ENCODE measurements at regions not wholly inside any gene's neighbourhood (a gene's known extent, or its start where the extent isn't known, plus 50 kb on each side); places are given as distances from the start of the nearest gene placed in this dataset.

- peaks cover 0 to 2% of the 10 kb centered on the region in 2 donors for H3K27me3 Mint-ChIP-seq
- no peaks in the 10 kb centered on the region for H3K36me3 Mint-ChIP-seq
- no peaks in the 10 kb centered on the region for H3K27me3 ChIP-seq (ENCODE audit: insufficient read depth, low read length)
- H3K9me3 ChIP-seq (ENCODE audit: control insufficient read depth in 1 of 2, low read length in 2 of 2), result no peaks in the 10 kb centered on the region
- intact Hi-C loops (cut with micrococcal nuclease), result no loop called here
- no peak for DNase-seq
- ChIA-PET POLR2A (ENCODE audit: partially characterized antibody) (no interaction called here), CTCF (ENCODE audit: partially characterized antibody) (no interaction called here)
- H3K9me3 Mint-ChIP-seq, result peaks cover 0 to 3% (median 0%) of the 10 kb centered on the region in 8 donors
- no peak overlapping the region for H3K27ac Mint-ChIP-seq
- H3K36me3 ChIP-seq (ENCODE audit: insufficient read depth, low read length), result no peaks in the 10 kb centered on the region
- H3K27ac ChIP-seq (ENCODE audit: low read depth, low read length), result no peak overlapping the region
- H3K4me3 Mint-ChIP-seq, result no peak overlapping the region
- no peaks in the 10 kb centered on the region for H3K4me1 ChIP-seq (ENCODE audit: insufficient read depth, low read length)
- H3K4me1 Mint-ChIP-seq, result no peaks in the 10 kb centered on the region
- H3K4me3 ChIP-seq (ENCODE audit: low read length in 2 of 2), result no peak overlapping the region
Observed at GRCh38 chr10:94125856-94126255, 132.1 kb downstream of the PLCE1 start.

- H3K36me3 Mint-ChIP-seq, result no peaks in the 10 kb centered on the region
- no peaks in the 10 kb centered on the region for H3K4me1 Mint-ChIP-seq
- CTCF ChIA-PET (ENCODE audit: partially characterized antibody), result no interaction called here
- Histone ChIP-seq H3K27me3 (ENCODE audit: insufficient read depth, low read length) (no peaks in the 10 kb centered on the region), H3K9me3 (ENCODE audit: control insufficient read depth in 1 of 2, low read length in 2 of 2) (no peaks in the 10 kb centered on the region), H3K4me3 (ENCODE audit: low read length in 2 of 2) (no peak overlapping the region), H3K27ac (ENCODE audit: low read depth, low read length) (no peak overlapping the region), H3K4me1 (ENCODE audit: insufficient read depth, low read length) (no peaks in the 10 kb centered on the region), H3K36me3 (ENCODE audit: insufficient read depth, low read length) (no peaks in the 10 kb centered on the region)
- POLR2A ChIA-PET (ENCODE audit: partially characterized antibody), result no interaction called here
- intact Hi-C loops (cut with micrococcal nuclease), result no loop called here
- H3K9me3 Mint-ChIP-seq, result peaks cover 0 to 5% (median 0%) of the 10 kb centered on the region in 8 donors
- H3K27me3 Mint-ChIP-seq, result peaks cover 0 to 2% of the 10 kb centered on the region in 2 donors
- H3K4me3 Mint-ChIP-seq, result no peak overlapping the region
- DNase-seq, result no peak
- no peak overlapping the region for H3K27ac Mint-ChIP-seq
Observed at GRCh38 chr10:94129393-94130130, 135.8 kb downstream of the PLCE1 start.

GRCh38 chr10:94131885-94132284, 138.2 kb downstream of the PLCE1 start:
- H3K27ac Mint-ChIP-seq, result no peak overlapping the region
- H3K9me3 ChIP-seq (ENCODE audit: control insufficient read depth in 1 of 2, low read length in 2 of 2), result no peaks in the 10 kb centered on the region
- no peaks in the 10 kb centered on the region for H3K36me3 ChIP-seq (ENCODE audit: insufficient read depth, low read length)
- H3K27me3 ChIP-seq (ENCODE audit: insufficient read depth, low read length), result no peaks in the 10 kb centered on the region
- peaks cover 2 to 4% of the 10 kb centered on the region in 2 donors for H3K27me3 Mint-ChIP-seq
- no peak overlapping the region for H3K27ac ChIP-seq (ENCODE audit: low read depth, low read length)
- H3K4me1 ChIP-seq (ENCODE audit: insufficient read depth, low read length), result no peaks in the 10 kb centered on the region
- H3K4me3 Mint-ChIP-seq, result no peak overlapping the region
- H3K4me3 ChIP-seq (ENCODE audit: low read length in 2 of 2), result no peak overlapping the region
- no peak for DNase-seq
- H3K36me3 Mint-ChIP-seq, result no peaks in the 10 kb centered on the region
- ChIA-PET CTCF (ENCODE audit: partially characterized antibody) (no interaction called here), POLR2A (ENCODE audit: partially characterized antibody) (no interaction called here)
- H3K4me1 Mint-ChIP-seq, result no peaks in the 10 kb centered on the region
- intact Hi-C loops (cut with micrococcal nuclease), result no loop called here
- H3K9me3 Mint-ChIP-seq, result peaks cover 0 to 5% (median 0%) of the 10 kb centered on the region in 8 donors

- Histone ChIP-seq H3K4me1 (ENCODE audit: insufficient read depth, low read length) (no peaks in the 10 kb centered on the region), H3K36me3 (ENCODE audit: insufficient read depth, low read length) (no peaks in the 10 kb centered on the region), H3K27me3 (ENCODE audit: insufficient read depth, low read length) (no peaks in the 10 kb centered on the region), H3K9me3 (ENCODE audit: control insufficient read depth in 1 of 2, low read length in 2 of 2) (no peaks in the 10 kb centered on the region), H3K27ac (ENCODE audit: low read depth, low read length) (no peak overlapping the region), H3K4me3 (ENCODE audit: low read length in 2 of 2) (no peak overlapping the region)
- Mint-ChIP-seq H3K4me1 (no peaks in the 10 kb centered on the region), H3K4me3 (no peak overlapping the region), H3K27me3 (peaks cover 2 to 4% of the 10 kb centered on the region in 2 donors), H3K9me3 (peaks cover 0 to 3% (median 0%) of the 10 kb centered on the region in 8 donors), H3K36me3 (no peaks in the 10 kb centered on the region), H3K27ac (no peak overlapping the region)
- no peak for DNase-seq
- intact Hi-C loops (cut with micrococcal nuclease), result no loop called here
- CTCF ChIA-PET (ENCODE audit: partially characterized antibody), result no interaction called here
- POLR2A ChIA-PET (ENCODE audit: partially characterized antibody), result no interaction called here
Observed at GRCh38 chr10:94133239-94133638, 139.5 kb downstream of the PLCE1 start.

- H3K27ac Mint-ChIP-seq, result no peak overlapping the region
Observed at GRCh38 chr10:94137747-94138146, 144.0 kb downstream of the PLCE1 start.

GRCh38 chr10:94138391-94138790, 144.7 kb downstream of the PLCE1 start:
- no peaks in the 10 kb centered on the region for H3K4me1 Mint-ChIP-seq
- Histone ChIP-seq H3K27me3 (ENCODE audit: insufficient read depth, low read length) (no peaks in the 10 kb centered on the region), H3K9me3 (ENCODE audit: control insufficient read depth in 1 of 2, low read length in 2 of 2) (no peaks in the 10 kb centered on the region), H3K27ac (ENCODE audit: low read depth, low read length) (no peak overlapping the region), H3K4me1 (ENCODE audit: insufficient read depth, low read length) (no peaks in the 10 kb centered on the region), H3K36me3 (ENCODE audit: insufficient read depth, low read length) (no peaks in the 10 kb centered on the region), H3K4me3 (ENCODE audit: low read length in 2 of 2) (no peak overlapping the region)
- peaks cover 0 to 4% (median 0%) of the 10 kb centered on the region in 8 donors for H3K9me3 Mint-ChIP-seq
- intact Hi-C loops (cut with micrococcal nuclease), result no loop called here
- H3K27me3 Mint-ChIP-seq, result peaks cover 0 to 4% of the 10 kb centered on the region in 2 donors
- DNase-seq, result no peak
- CTCF ChIA-PET (ENCODE audit: partially characterized antibody), result no interaction called here
- no peak overlapping the region for H3K4me3 Mint-ChIP-seq
- POLR2A ChIA-PET (ENCODE audit: partially characterized antibody), result no interaction called here
- H3K36me3 Mint-ChIP-seq, result no peaks in the 10 kb centered on the region
- H3K27ac Mint-ChIP-seq, result no peak overlapping the region

More at GRCh38 chr10:94137747-94138146, 144.0 kb downstream of the PLCE1 start:
- H3K27me3 Mint-ChIP-seq, result peaks cover 0 to 4% of the 10 kb centered on the region in 2 donors
- H3K9me3 Mint-ChIP-seq, result peaks cover 0 to 7% (median 0%) of the 10 kb centered on the region in 8 donors
- Histone ChIP-seq H3K9me3 (ENCODE audit: control insufficient read depth in 1 of 2, low read length in 2 of 2) (no peaks in the 10 kb centered on the region), H3K27ac (ENCODE audit: low read depth, low read length) (no peak overlapping the region), H3K4me3 (ENCODE audit: low read length in 2 of 2) (no peak overlapping the region), H3K27me3 (ENCODE audit: insufficient read depth, low read length) (no peaks in the 10 kb centered on the region), H3K36me3 (ENCODE audit: insufficient read depth, low read length) (no peaks in the 10 kb centered on the region), H3K4me1 (ENCODE audit: insufficient read depth, low read length) (no peaks in the 10 kb centered on the region)
- H3K4me1 Mint-ChIP-seq, result no peaks in the 10 kb centered on the region
- no peak overlapping the region for H3K4me3 Mint-ChIP-seq
- ChIA-PET CTCF (ENCODE audit: partially characterized antibody) (no interaction called here), POLR2A (ENCODE audit: partially characterized antibody) (no interaction called here)
- no peaks in the 10 kb centered on the region for H3K36me3 Mint-ChIP-seq
- no peak for DNase-seq
- intact Hi-C loops (cut with micrococcal nuclease), result no loop called here

GRCh38 chr10:94143261-94143660, 149.5 kb downstream of the PLCE1 start:
- peaks cover 0 to 5% (median 0%) of the 10 kb centered on the region in 8 donors for H3K9me3 Mint-ChIP-seq
- Histone ChIP-seq H3K36me3 (ENCODE audit: insufficient read depth, low read length) (no peaks in the 10 kb centered on the region), H3K27ac (ENCODE audit: low read depth, low read length) (no peak overlapping the region), H3K4me3 (ENCODE audit: low read length in 2 of 2) (no peak overlapping the region), H3K9me3 (ENCODE audit: control insufficient read depth in 1 of 2, low read length in 2 of 2) (no peaks in the 10 kb centered on the region), H3K27me3 (ENCODE audit: insufficient read depth, low read length) (no peaks in the 10 kb centered on the region), H3K4me1 (ENCODE audit: insufficient read depth, low read length) (no peaks in the 10 kb centered on the region)
- no peak overlapping the region for H3K4me3 Mint-ChIP-seq
- ChIA-PET CTCF (ENCODE audit: partially characterized antibody) (no interaction called here), POLR2A (ENCODE audit: partially characterized antibody) (no interaction called here)
- H3K27me3 Mint-ChIP-seq, result no peaks in the 10 kb centered on the region
- intact Hi-C loops (cut with micrococcal nuclease), result no loop called here
- no peaks in the 10 kb centered on the region for H3K36me3 Mint-ChIP-seq
- DNase-seq, result no peak
- no peaks in the 10 kb centered on the region for H3K4me1 Mint-ChIP-seq
- H3K27ac Mint-ChIP-seq, result no peak overlapping the region

Measured in CD4-positive, alpha-beta memory T cell (primary cell).